NK-92 treated with Interleukin-12 subunit alpha and Interleukin-12 subunit beta, amount 100 ng/mL, for 24 hours (cell line): ENCODE measurements at regions not wholly inside any gene's neighbourhood (a gene's known extent, or its start where the extent isn't known, plus 50 kb on each side); places are given as distances from the start of the nearest gene placed in this dataset.
"Not testable (repeated sequence)": the region's sequence is repeated elsewhere in the genome, so short reads cannot be mapped to it uniquely, and the experiment has no call there.

Experiments
- DNase-seq: peaks from one replicate; lab custom pipeline; 2025; lab: John Stamatoyannopoulos, UW

GRCh38 chr4:13678186-13678924 lies 50.8 kb upstream of the BOD1L1 start:
- no peak for DNase-seq

GRCh38 chr4:13681570-13681969 lies 54.0 kb upstream of the BOD1L1 start:
- DNase-seq = no peak

- no peak for DNase-seq
Measured at GRCh38 chr4:13694256-13694655, 66.7 kb upstream of the BOD1L1 start.

GRCh38 chr4:13698296-13698695 lies 70.8 kb upstream of the BOD1L1 start:
- DNase-seq = no peak

GRCh38 chr4:13700021-13700857 lies 72.7 kb upstream of the BOD1L1 start:
- no peak for DNase-seq

- not testable (repeated sequence) for DNase-seq
Measured at GRCh38 chr4:13700858-13701140, 73.3 kb upstream of the BOD1L1 start.

GRCh38 chr4:13701937-13702446 lies 74.5 kb upstream of the BOD1L1 start:
- no peak for DNase-seq

GRCh38 chr4:13703096-13703495 lies 75.6 kb upstream of the BOD1L1 start:
- DNase-seq = no peak

- DNase-seq = no peak
Measured at GRCh38 chr4:13704035-13704434, 76.5 kb upstream of the BOD1L1 start.

GRCh38 chr4:13704761-13705160 lies 77.2 kb upstream of the BOD1L1 start:
- no peak for DNase-seq

GRCh38 chr4:13705521-13706041 lies 78.1 kb upstream of the BOD1L1 start:
- no peak for DNase-seq

- DNase-seq = no peak
Measured at GRCh38 chr4:13706120-13706519, 78.6 kb upstream of the BOD1L1 start.

GRCh38 chr4:13706716-13707115 lies 79.2 kb upstream of the BOD1L1 start:
- no peak for DNase-seq

- DNase-seq = no peak
Measured at GRCh38 chr4:13710246-13710885, 82.8 kb upstream of the BOD1L1 start.

GRCh38 chr4:13711233-13711785 lies 83.8 kb upstream of the BOD1L1 start:
- DNase-seq = no peak

GRCh38 chr4:13721894-13722293 lies 94.4 kb upstream of the BOD1L1 start:
- no peak for DNase-seq

GRCh38 chr4:13722649-13723048 lies 95.1 kb upstream of the BOD1L1 start:
- no peak for DNase-seq

GRCh38 chr4:13728761-13729160 lies 101.2 kb upstream of the BOD1L1 start:
- DNase-seq = no peak

- DNase-seq = no peak
Measured at GRCh38 chr4:13731019-13731418, 103.5 kb upstream of the BOD1L1 start.

- no peak for DNase-seq
Measured at GRCh38 chr4:13733817-13734216, 106.3 kb upstream of the BOD1L1 start.

GRCh38 chr4:13750594-13750993 lies 123.1 kb upstream of the BOD1L1 start:
- no peak for DNase-seq

GRCh38 chr4:13761581-13761980 lies 134.1 kb upstream of the BOD1L1 start:
- not testable (repeated sequence) for DNase-seq
